Sigmoid colon (tissue), 6 donors: ENCODE measurements at regions not wholly inside any gene's neighbourhood (a gene's known extent, or its start where the extent isn't known, plus 50 kb on each side); places are given as distances from the start of the nearest gene placed in this dataset.

ENCODE experiments used
- DNase-seq: peaks from one replicate; pipeline ENCODE4 v3.0.0-alpha.2; 2019
- H3K27ac ChIP-seq, 4 donors: fragments of 200-600 bp; sonication (generic); one replicate each; pipeline ENCODE4 v1.5.1; 2016 to 2019; ENCODE audit warnings: mild to moderate bottlenecking in 1 of 4
- H3K27me3 ChIP-seq, 3 donors: fragments of 200-600 bp; sonication (generic); one replicate each; pipeline ENCODE4 v1.5.1; 2019; ENCODE audit warnings: mild to moderate bottlenecking in 1 of 3
- H3K36me3 ChIP-seq, 4 donors: fragments of 200-600 bp; sonication (generic); one replicate each; pipeline ENCODE4 v1.5.1; 2016 to 2019
- H3K4me1 ChIP-seq, 4 donors: fragments of 200-600 bp; sonication (generic); one replicate each; pipeline ENCODE4 v1.5.1; 2017 to 2019
- H3K4me3 ChIP-seq, 4 donors: fragments of 200-600 bp; sonication (generic); one replicate each; pipeline ENCODE4 v1.5.1; 2017 to 2019; ENCODE audit warnings: mild to moderate bottlenecking in 2 of 4, moderate library complexity in 1 of 4
- H3K9me3 ChIP-seq, 4 donors: fragments of 200-600 bp in 3 of 4; sonication (generic) in 3 of 4; one replicate each; pipeline versions ENCODE4 v1.5.1 to v1.6.1; 2013 to 2019
- CTCF ChIP-seq, 4 experiments: fragments of 450-650 bp in 3 of 4; fragments of 200-600 bp in 1 of 4; IDR thresholded peaks; one replicate each; pipeline ENCODE4 v1.5.1; 2016 to 2019; ENCODE audit warnings: antibody characterized with exemption in 4 of 4, mild to moderate bottlenecking in 3 of 4, moderate library complexity in 2 of 4
- EP300 ChIP-seq, 4 donors: sonication (generic); formaldehyde crosslinking; IDR thresholded peaks; one replicate each; pipeline ENCODE4 v1.6.1; 2017; ENCODE audit warnings: antibody characterized with exemption in 4 of 4
- POLR2A ChIP-seq, 2 donors: fragments of 450-650 bp; IDR thresholded peaks; one replicate each; pipeline ENCODE4 v1.6.1; 2016; ENCODE audit warnings: antibody characterized with exemption in 2 of 2, mild to moderate bottlenecking in 2 of 2, moderate library complexity in 2 of 2
- POLR2AphosphoS5 ChIP-seq, 4 donors: sonication (generic); formaldehyde crosslinking; IDR thresholded peaks; one replicate each; pipeline ENCODE4 v1.6.1; 2017; ENCODE audit warnings: antibody characterized with exemption in 4 of 4
- WGBS, 2 donors: extraction: QIAGEN DNeasy Blood & Tissue Kit; methylation state at CpG; one replicate each; pipeline ENCODE4 v1.1.7; 2013; 5-methylcytosine and 5-hydroxymethylcytosine counted together
- intact Hi-C: fragments of 100-400 bp; cut with DNase I; formaldehyde crosslinking; loops from one replicate; pipeline ENCODE4 v1.15.1; 2023
- donor health status: healthy with polysubstance abuse.
- donor health status: healthy.

DNA sequence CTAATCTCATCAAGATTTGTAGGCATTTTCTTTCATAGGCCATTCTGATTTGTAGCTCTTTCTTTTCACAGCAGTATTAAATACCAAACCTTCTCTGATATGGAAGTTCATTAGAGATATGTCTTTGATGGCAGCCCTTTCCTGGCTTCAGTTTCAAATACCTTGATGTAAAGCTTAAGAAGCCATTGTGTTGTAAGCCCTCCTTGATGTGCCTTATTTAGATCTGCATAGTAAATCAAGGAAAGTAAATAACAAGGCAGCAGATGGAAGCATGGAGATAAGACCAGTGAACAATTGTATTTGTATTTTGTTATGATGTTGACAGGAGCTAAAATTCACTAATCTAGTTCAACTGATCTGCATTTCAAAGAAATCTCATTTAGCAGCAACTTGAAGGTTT is 234.9 kb upstream of the PPP1R3A start:
- peaks cover 0 to 71% (median 24%) of the 10 kb centered on the region in 4 donors for H3K4me1 ChIP-seq
- H3K9me3 ChIP-seq: no peaks in the 10 kb centered on the region
- no peaks in the 10 kb centered on the region for H3K27me3 ChIP-seq
- no peak for DNase-seq
- H3K36me3 ChIP-seq: no peaks in the 10 kb centered on the region
- H3K27ac ChIP-seq: no peak overlapping the region
- intact Hi-C loops: no loop called here
- no peak overlapping the region for H3K4me3 ChIP-seq
- TF ChIP-seq EP300 (IDR thresholded peaks at IDR 0.05) (no peak), POLR2AphosphoS5 (IDR thresholded peaks at IDR 0.05) (no peak), CTCF (IDR thresholded peaks at IDR 0.05) (no peak), POLR2A (IDR thresholded peaks at IDR 0.05) (no peak)

GRCh38 chr7:114152314-114152938 is 233.6 kb upstream of the PPP1R3A start:
- no peak overlapping the region for H3K4me3 ChIP-seq
- 90 to 93% methylated on average over 5 of the region's 5 CpGs for WGBS, 2 donors
- no peak overlapping the region for H3K27ac ChIP-seq
- intact Hi-C loops: no loop called here
- no peaks in the 10 kb centered on the region for H3K27me3 ChIP-seq
- no peaks in the 10 kb centered on the region for H3K9me3 ChIP-seq
- peaks cover 0 to 77% (median 29%) of the 10 kb centered on the region in 4 donors for H3K4me1 ChIP-seq
- no peak for DNase-seq
- TF ChIP-seq EP300 (IDR thresholded peaks at IDR 0.05) (no peak), CTCF (IDR thresholded peaks at IDR 0.05) (no peak), POLR2AphosphoS5 (IDR thresholded peaks at IDR 0.05) (no peak), POLR2A (IDR thresholded peaks at IDR 0.05) (no peak)
- no peaks in the 10 kb centered on the region for H3K36me3 ChIP-seq

- Histone ChIP-seq H3K9me3 (no peaks in the 10 kb centered on the region), H3K27me3 (no peaks in the 10 kb centered on the region), H3K4me1 (peaks cover 0 to 77% (median 29%) of the 10 kb centered on the region in 4 donors), H3K36me3 (no peaks in the 10 kb centered on the region), H3K27ac (no peak overlapping the region), H3K4me3 (no peak overlapping the region)
- intact Hi-C loops: no loop called here
- no peak for DNase-seq
- 62 to 92% methylated on average over 3 of the region's 3 CpGs for WGBS, 2 donors
- no peak for TF ChIP-seq POLR2AphosphoS5 (IDR thresholded peaks at IDR 0.05)
- no peak for TF ChIP-seq CTCF (IDR thresholded peaks at IDR 0.05)
- TF ChIP-seq EP300 (IDR thresholded peaks at IDR 0.05): no peak
- no peak for TF ChIP-seq POLR2A (IDR thresholded peaks at IDR 0.05)
Measured at GRCh38 chr7:114151777-114152176, 233.0 kb upstream of the PPP1R3A start.

DNA sequence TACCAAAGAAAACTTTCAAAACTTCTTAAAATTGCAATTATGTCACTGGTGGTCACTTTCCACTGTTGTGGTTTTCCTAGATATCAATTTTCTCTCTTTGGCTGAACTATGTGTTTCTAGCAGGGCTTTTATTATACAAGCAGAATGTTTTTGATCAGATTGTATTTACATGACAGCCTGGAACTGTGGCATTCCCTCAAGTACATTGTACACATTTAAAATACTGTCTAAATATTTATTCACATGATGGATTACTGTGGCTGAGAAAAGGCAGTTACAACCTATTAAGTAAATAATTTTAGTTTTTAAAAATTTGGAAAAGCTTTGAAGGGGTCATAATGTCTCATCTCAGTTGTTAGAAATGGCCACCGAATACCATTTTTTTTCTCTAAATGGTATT is 231.9 kb upstream of the PPP1R3A start:
- intact Hi-C loops: no loop called here
- no peak for TF ChIP-seq POLR2AphosphoS5 (IDR thresholded peaks at IDR 0.05)
- TF ChIP-seq POLR2A (IDR thresholded peaks at IDR 0.05): no peak
- TF ChIP-seq EP300 (IDR thresholded peaks at IDR 0.05): no peak
- no peak for TF ChIP-seq CTCF (IDR thresholded peaks at IDR 0.05)
- Histone ChIP-seq H3K4me3 (no peak overlapping the region), H3K27ac (no peak overlapping the region), H3K36me3 (no peaks in the 10 kb centered on the region), H3K27me3 (no peaks in the 10 kb centered on the region), H3K4me1 (peaks cover 0 to 72% (median 23%) of the 10 kb centered on the region in 4 donors), H3K9me3 (no peaks in the 10 kb centered on the region)
- 68 to 87% methylated on average over 1 of the region's 1 CpG for WGBS, 2 donors
- no peak for DNase-seq

GRCh38 chr7:114148779-114149178 is 230.0 kb upstream of the PPP1R3A start:
- WGBS, 2 donors: 32 to 33% methylated on average over 3 of the region's 3 CpGs
- TF ChIP-seq POLR2A (IDR thresholded peaks at IDR 0.05) (no peak), POLR2AphosphoS5 (IDR thresholded peaks at IDR 0.05) (no peak), CTCF (IDR thresholded peaks at IDR 0.05) (no peak), EP300 (IDR thresholded peaks at IDR 0.05) (no peak)
- H3K27ac ChIP-seq: peak overlapping the region in 1 of 4 donors; percentile 7
- intact Hi-C loops: no loop called here
- peaks cover 0 to 55% (median 16%) of the 10 kb centered on the region in 4 donors for H3K4me1 ChIP-seq
- H3K27me3 ChIP-seq: no peaks in the 10 kb centered on the region
- no peak overlapping the region for H3K4me3 ChIP-seq
- no peaks in the 10 kb centered on the region for H3K36me3 ChIP-seq
- no peaks in the 10 kb centered on the region for H3K9me3 ChIP-seq
- DNase-seq: no peak
